K562 (cell line): ENCODE measurements at regions not wholly inside any gene's neighbourhood (a gene's known extent, or its start where the extent isn't known, plus 50 kb on each side); places are given as distances from the start of the nearest gene placed in this dataset.

Experiments
- CBX1 ChIP-seq: sonication (generic); IDR thresholded peaks from 2 replicates; pipeline ENCODE4 v1.6.1; 2016; ENCODE audit warnings: antibody characterized with exemption, low read depth, mild to moderate bottlenecking
- E2F4 ChIP-seq: sonication (generic); formaldehyde crosslinking; IDR thresholded peaks from 2 replicates; pipeline ENCODE4 v1.8.0; 2022; ENCODE audit warnings: mild to moderate bottlenecking, low read depth, missing genetic modification reagents
- ESRRB ChIP-seq: fragments of 250-450 bp; sonication (Bioruptor Pico); IDR thresholded peaks from 2 replicates; pipeline ENCODE4 v1.5.0; 2020; ENCODE audit warnings: mild to moderate bottlenecking, moderate library complexity, borderline replicate concordance
- EWSR1 ChIP-seq: fragments of 450-650 bp; IDR thresholded peaks from 2 replicates; pipeline ENCODE4 v1.6.1; 2018; ENCODE audit warnings: borderline replicate concordance, mild to moderate bottlenecking, low read depth, moderate library complexity; ENCODE audit not compliant: partially characterized antibody
- HNRNPK ChIP-seq: fragments of 200-400 bp; formaldehyde crosslinking; IDR thresholded peaks from one replicate; pipeline ENCODE4 v1.6.1; 2018; ENCODE audit warnings: mild to moderate bottlenecking, low read depth, low read length; ENCODE audit not compliant: poor library complexity, severe bottlenecking
- KLF16 ChIP-seq: IDR thresholded peaks from 2 replicates; pipeline ENCODE4 v1.6.1; 2016; ENCODE audit warnings: antibody characterized with exemption
- LCOR ChIP-seq: sonication (generic); formaldehyde crosslinking; IDR thresholded peaks from 2 replicates; pipeline ENCODE4 v1.8.0; 2022; ENCODE audit warnings: mild to moderate bottlenecking, missing genetic modification reagents
- LEF1 ChIP-seq: fragments of 450-650 bp; IDR thresholded peaks from 2 replicates; pipeline ENCODE4 v1.6.1; 2016; ENCODE audit warnings: mild to moderate bottlenecking
- MED1 ChIP-seq: sonication (generic); formaldehyde crosslinking; IDR thresholded peaks from 2 replicates; pipeline ENCODE4 v1.8.1; 2023; ENCODE audit warnings: missing genetic modification reagents, borderline replicate concordance
- MEF2D ChIP-seq: conservative IDR thresholded peaks from 2 replicates; pipeline ENCODE4 v1.6.1; 2016; ENCODE audit warnings: low read depth, missing genetic modification characterization, missing compliant biosample characterization
- MTF1 ChIP-seq: fragments of 250-450 bp; sonication (Bioruptor Pico); IDR thresholded peaks from 2 replicates; pipeline ENCODE4 v1.9.0; 2021; ENCODE audit warnings: moderate library complexity, mild to moderate bottlenecking, inconsistent platforms, borderline replicate concordance
- NBN ChIP-seq: fragments of 450-650 bp; IDR thresholded peaks from 2 replicates; pipeline ENCODE4 v1.6.1; 2016; ENCODE audit warnings: low read depth, mild to moderate bottlenecking
- PHB ChIP-seq: fragments of 250-450 bp; sonication (Bioruptor Pico); IDR thresholded peaks from 2 replicates; pipeline ENCODE4 v1.5.0; 2021
- RFX7 ChIP-seq: fragments of 250-450 bp; sonication (Bioruptor Pico); IDR thresholded peaks from 2 replicates; pipeline ENCODE4 v1.5.1; 2021; ENCODE audit warnings: mild to moderate bottlenecking
- XRCC3 ChIP-seq: fragments of 450-650 bp; IDR thresholded peaks from 2 replicates; pipeline ENCODE4 v1.6.1; 2017; ENCODE audit warnings: mild to moderate bottlenecking, moderate library complexity
- XRCC4 ChIP-seq: IDR thresholded peaks from one replicate; pipeline ENCODE4 v1.6.1; 2011; ENCODE audit not compliant: insufficient read depth, insufficient read length; ENCODE audit errors: extremely low read depth
- ZBED1 ChIP-seq: IDR thresholded peaks from 2 replicates; pipeline ENCODE4 v1.6.1; 2014
- ZBTB17 ChIP-seq: fragments of 450-650 bp; formaldehyde crosslinking; IDR thresholded peaks from 2 replicates; pipeline ENCODE4 v1.4.0; 2020; ENCODE audit warnings: mild to moderate bottlenecking
- ZBTB8A ChIP-seq: fragments of 450-650 bp; IDR thresholded peaks from 2 replicates; pipeline ENCODE4 v1.6.1; 2018; ENCODE audit warnings: mild to moderate bottlenecking, moderate library complexity; ENCODE audit not compliant: partially characterized antibody
- ZNF143 ChIP-seq: sonication (generic); formaldehyde crosslinking; IDR thresholded peaks from 2 replicates; pipeline ENCODE4 v1.9.0; 2022; ENCODE audit warnings: mild to moderate bottlenecking, missing genetic modification reagents
- ZNF232 ChIP-seq: sonication (generic); formaldehyde crosslinking; IDR thresholded peaks from 2 replicates; pipeline ENCODE4 v1.8.0; 2022; ENCODE audit warnings: mild to moderate bottlenecking, missing genetic modification reagents
- ZNF24 ChIP-seq: fragments of 450-650 bp; IDR thresholded peaks from 2 replicates; pipeline ENCODE4 v1.6.1; 2016
- ZNF695 ChIP-seq: fragments of 450-650 bp; formaldehyde crosslinking; IDR thresholded peaks from 2 replicates; pipeline ENCODE4 v1.4.0; 2020; ENCODE audit warnings: mild to moderate bottlenecking, moderate library complexity
- ZNF740 ChIP-seq, 3 experiments: fragments of 200-800 bp in 1 of 3; sonication (Bioruptor generic) in 1 of 3; sonication (generic) in 1 of 3; formaldehyde crosslinking in 1 of 3; IDR thresholded peaks; 2 replicates each; pipeline versions ENCODE4 v1.6.1 to v1.8.0; 2016 to 2022; ENCODE audit warnings: mild to moderate bottlenecking in 2 of 3, missing compliant biosample characterization in 2 of 3, missing genetic modification characterization in 2 of 3, missing genetic modification reagents in 1 of 3
- TF ChIP-seq, protein P1 (sequence below): fragments of 250-450 bp; sonication (Bioruptor Pico); IDR thresholded peaks from 2 replicates; pipeline ENCODE4 v1.9.0; 2021; ENCODE audit warnings: mild to moderate bottlenecking, inconsistent platforms
- TF ChIP-seq, protein P2 (sequence below): sonication (generic); formaldehyde crosslinking; IDR thresholded peaks from 2 replicates; pipeline ENCODE4 v1.5.0; 2020; ENCODE audit warnings: missing genetic modification reagents

- peak; percentile 62 for TF ChIP-seq NBN
- TF ChIP-seq ZBTB17 (CRISPR knock-in tag), result peak; percentile 98
- peak; percentile 100 for TF ChIP-seq MEF2D (tag)
- TF ChIP-seq EWSR1, result no peak
- no peak for TF ChIP-seq ZNF24
- TF ChIP-seq ZNF232 (CRISPR knock-in tag), result no peak
- TF ChIP-seq ESRRB, result peak; percentile 97
- TF ChIP-seq XRCC4, result no peak
- TF ChIP-seq LEF1, result no peak
- TF ChIP-seq, protein P1, sequence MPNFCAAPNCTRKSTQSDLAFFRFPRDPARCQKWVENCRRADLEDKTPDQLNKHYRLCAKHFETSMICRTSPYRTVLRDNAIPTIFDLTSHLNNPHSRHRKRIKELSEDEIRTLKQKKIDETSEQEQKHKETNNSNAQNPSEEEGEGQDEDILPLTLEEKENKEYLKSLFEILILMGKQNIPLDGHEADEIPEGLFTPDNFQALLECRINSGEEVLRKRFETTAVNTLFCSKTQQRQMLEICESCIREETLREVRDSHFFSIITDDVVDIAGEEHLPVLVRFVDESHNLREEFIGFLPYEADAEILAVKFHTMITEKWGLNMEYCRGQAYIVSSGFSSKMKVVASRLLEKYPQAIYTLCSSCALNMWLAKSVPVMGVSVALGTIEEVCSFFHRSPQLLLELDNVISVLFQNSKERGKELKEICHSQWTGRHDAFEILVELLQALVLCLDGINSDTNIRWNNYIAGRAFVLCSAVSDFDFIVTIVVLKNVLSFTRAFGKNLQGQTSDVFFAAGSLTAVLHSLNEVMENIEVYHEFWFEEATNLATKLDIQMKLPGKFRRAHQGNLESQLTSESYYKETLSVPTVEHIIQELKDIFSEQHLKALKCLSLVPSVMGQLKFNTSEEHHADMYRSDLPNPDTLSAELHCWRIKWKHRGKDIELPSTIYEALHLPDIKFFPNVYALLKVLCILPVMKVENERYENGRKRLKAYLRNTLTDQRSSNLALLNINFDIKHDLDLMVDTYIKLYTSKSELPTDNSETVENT (CRISPR knock-in tag), result no peak
- no peak for TF ChIP-seq HNRNPK
- TF ChIP-seq XRCC3, result no peak
- peak; percentile 100 for TF ChIP-seq MTF1 (CRISPR knock-in tag)
- TF ChIP-seq RFX7 (CRISPR knock-in tag), result peak; percentile 99
- no peak for TF ChIP-seq E2F4 (CRISPR knock-in tag)
- no peak for TF ChIP-seq ZBED1
- peak; percentile 98 for TF ChIP-seq ZNF695 (CRISPR knock-in tag)
- no peak; the same call in 1 of the 2 replicates for TF ChIP-seq LCOR (CRISPR knock-in tag)
- TF ChIP-seq ZNF740 (CRISPR knock-in tag; IDR thresholded peaks at IDR 0.05), result no peak
- peak in 1 of 2 experiments; percentile 100; a peak in 2 of 4 replicates for TF ChIP-seq ZNF740 (tag; IDR thresholded peaks at IDR 0.05)
- TF ChIP-seq ZNF143 (CRISPR knock-in tag), result no peak
- TF ChIP-seq MED1 (CRISPR knock-in tag), result no peak
- no peak for TF ChIP-seq ZBTB8A
- TF ChIP-seq, protein P2, sequence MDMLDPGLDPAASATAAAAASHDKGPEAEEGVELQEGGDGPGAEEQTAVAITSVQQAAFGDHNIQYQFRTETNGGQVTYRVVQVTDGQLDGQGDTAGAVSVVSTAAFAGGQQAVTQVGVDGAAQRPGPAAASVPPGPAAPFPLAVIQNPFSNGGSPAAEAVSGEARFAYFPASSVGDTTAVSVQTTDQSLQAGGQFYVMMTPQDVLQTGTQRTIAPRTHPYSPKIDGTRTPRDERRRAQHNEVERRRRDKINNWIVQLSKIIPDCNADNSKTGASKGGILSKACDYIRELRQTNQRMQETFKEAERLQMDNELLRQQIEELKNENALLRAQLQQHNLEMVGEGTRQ (CRISPR knock-in tag), result no peak
- TF ChIP-seq KLF16, result no peak
- TF ChIP-seq CBX1, result no peak
- TF ChIP-seq PHB (CRISPR knock-in tag), result peak; percentile 98
Measured at GRCh38 chr6:146887447-146888077, 288.8 kb downstream of the ADGB start (continued).
